Type B pancreatic cell (in vitro differentiated cells): ENCODE measurements at regions not wholly inside any gene's neighbourhood (a gene's known extent, or its start where the extent isn't known, plus 50 kb on each side); places are given as distances from the start of the nearest gene placed in this dataset.

ENCODE experiments used
- DNase-seq: peaks from one replicate; pipeline ENCODE4 v3.0.0; 2021; ENCODE audit warnings: mixed read lengths; ENCODE audit not compliant: unreplicated experiment; ENCODE audit errors: extremely low spot score
- H3K27ac Mint-ChIP-seq: 2 replicates; pipeline ENCODE4 v1.8.0; 2021; ENCODE audit warnings: mild to moderate bottlenecking, mixed read lengths
- H3K27me3 Mint-ChIP-seq: 2 replicates; pipeline ENCODE4 v1.8.0; 2021; ENCODE audit warnings: mixed read lengths
- H3K36me3 Mint-ChIP-seq: 2 replicates; pipeline ENCODE4 v1.8.0; 2021; ENCODE audit warnings: mixed read lengths
- H3K4me1 Mint-ChIP-seq: one replicate; pipeline ENCODE4 v1.8.0; 2021; ENCODE audit warnings: mixed read lengths; ENCODE audit not compliant: unreplicated experiment
- H3K4me3 Mint-ChIP-seq: 2 replicates; pipeline ENCODE4 v1.8.0; 2021; ENCODE audit warnings: mild to moderate bottlenecking, mixed read lengths
- H3K9me3 Mint-ChIP-seq: 2 replicates; pipeline ENCODE4 v1.8.0; 2021; ENCODE audit warnings: mixed read lengths
- CTCF ChIP-seq: fragments of 200-600 bp; sonication (generic); conservative IDR thresholded peaks from 2 replicates; pipeline ENCODE4 v1.5.0; 2021; ENCODE audit warnings: antibody characterized with exemption, mild to moderate bottlenecking

GRCh38 chr2:144078802-144079724, 440.9 kb downstream of the ZEB2 start:
- no peak overlapping the region for H3K27ac Mint-ChIP-seq
- H3K36me3 Mint-ChIP-seq, result no peaks in the 10 kb centered on the region
- no peak overlapping the region for H3K4me3 Mint-ChIP-seq
- peaks cover 12% of the 10 kb centered on the region for H3K4me1 Mint-ChIP-seq
- TF ChIP-seq CTCF, result no peak
- no peaks in the 10 kb centered on the region for H3K27me3 Mint-ChIP-seq
- no peaks in the 10 kb centered on the region for H3K9me3 Mint-ChIP-seq
- DNase-seq, result no peak

GRCh38 chr2:144078106-144078505, 441.8 kb downstream of the ZEB2 start:
- H3K27me3 Mint-ChIP-seq, result no peaks in the 10 kb centered on the region
- H3K36me3 Mint-ChIP-seq, result no peaks in the 10 kb centered on the region
- no peak for DNase-seq
- no peak overlapping the region for H3K27ac Mint-ChIP-seq
- no peak overlapping the region for H3K4me3 Mint-ChIP-seq
- H3K9me3 Mint-ChIP-seq, result no peaks in the 10 kb centered on the region
- peaks cover 12% of the 10 kb centered on the region for H3K4me1 Mint-ChIP-seq
- no peak for TF ChIP-seq CTCF

GRCh38 chr2:144074450-144074849, 445.5 kb downstream of the ZEB2 start:
- Mint-ChIP-seq H3K4me1 (peaks cover 12% of the 10 kb centered on the region), H3K9me3 (no peaks in the 10 kb centered on the region), H3K27me3 (no peaks in the 10 kb centered on the region), H3K4me3 (no peak overlapping the region), H3K36me3 (no peaks in the 10 kb centered on the region), H3K27ac (no peak overlapping the region)
- DNase-seq, result no peak
- TF ChIP-seq CTCF, result no peak

- no peak for DNase-seq
- Mint-ChIP-seq H3K27me3 (no peaks in the 10 kb centered on the region), H3K36me3 (no peaks in the 10 kb centered on the region), H3K27ac (no peak overlapping the region), H3K4me1 (no peaks in the 10 kb centered on the region), H3K4me3 (no peak overlapping the region), H3K9me3 (no peaks in the 10 kb centered on the region)
- no peak for TF ChIP-seq CTCF
These were observed 448.5 kb downstream of the ZEB2 start for GRCh38 chr2:144071461-144071860.

GRCh38 chr2:144067506-144067905, 452.4 kb downstream of the ZEB2 start:
- DNase-seq, result no peak
- Mint-ChIP-seq H3K4me1 (no peaks in the 10 kb centered on the region), H3K9me3 (no peaks in the 10 kb centered on the region), H3K36me3 (no peaks in the 10 kb centered on the region), H3K27me3 (no peaks in the 10 kb centered on the region), H3K4me3 (no peak overlapping the region), H3K27ac (no peak overlapping the region)
- no peak for TF ChIP-seq CTCF
